ENCODE measurements at regions not wholly inside any gene's neighbourhood (a gene's known extent, or its start where the extent isn't known, plus 50 kb on each side); places are given as distances from the start of the nearest gene placed in this dataset.

GRCh38 chr14:98591161-98591560, 680.8 kb downstream of the BCL11B start:
- Mint-ChIP-seq H3K36me3 (no peaks in the 10 kb centered on the region), H3K4me3 (no peak overlapping the region), H3K4me1 (no peaks in the 10 kb centered on the region), H3K27ac (no peak overlapping the region), H3K9me3 (peaks cover 2% of the 10 kb centered on the region)
- ATAC-seq, result no peak
- peak in 1 of 2 donors; percentile 12 for DNase-seq (ENCODE audit: low spot score in 2 of 2)

- Mint-ChIP-seq H3K27ac (no peak overlapping the region), H3K4me1 (no peaks in the 10 kb centered on the region), H3K4me3 (no peak overlapping the region), H3K36me3 (no peaks in the 10 kb centered on the region), H3K9me3 (peaks cover 7% of the 10 kb centered on the region)
- ATAC-seq (no peak), DNase-seq (ENCODE audit: low spot score in 2 of 2) (no peak)
Observed at GRCh38 chr14:98592611-98593170, 679.3 kb downstream of the BCL11B start.

- DNase-seq (ENCODE audit: low spot score in 2 of 2) (peak in 1 of 2 donors; percentile 6), ATAC-seq (no peak)
- Mint-ChIP-seq H3K27ac (no peak overlapping the region), H3K36me3 (no peaks in the 10 kb centered on the region), H3K4me3 (no peak overlapping the region), H3K4me1 (no peaks in the 10 kb centered on the region), H3K9me3 (peaks cover 7% of the 10 kb centered on the region)
Observed at GRCh38 chr14:98593361-98593761, 678.6 kb downstream of the BCL11B start.

GRCh38 chr14:98594156-98594555, 677.8 kb downstream of the BCL11B start:
- DNase-seq (ENCODE audit: low spot score in 2 of 2), result no peak

GRCh38 chr14:98598576-98598975, 673.4 kb downstream of the BCL11B start:
- H3K36me3 Mint-ChIP-seq, result no peaks in the 10 kb centered on the region
- ATAC-seq (no peak), DNase-seq (ENCODE audit: low spot score in 2 of 2) (no peak)
- H3K4me1 Mint-ChIP-seq, result no peaks in the 10 kb centered on the region
- H3K9me3 Mint-ChIP-seq, result peaks cover 7% of the 10 kb centered on the region
- no peak overlapping the region for H3K27ac Mint-ChIP-seq
- no peak overlapping the region for H3K4me3 Mint-ChIP-seq

More at GRCh38 chr14:98594156-98594555, 677.8 kb downstream of the BCL11B start:
- Mint-ChIP-seq H3K27ac (no peak overlapping the region), H3K4me3 (no peak overlapping the region), H3K36me3 (no peaks in the 10 kb centered on the region), H3K4me1 (no peaks in the 10 kb centered on the region), H3K9me3 (peaks cover 7% of the 10 kb centered on the region)
- ATAC-seq, result no peak

- DNase-seq (ENCODE audit: low spot score in 2 of 2) (no peak), ATAC-seq (no peak)
- Mint-ChIP-seq H3K4me3 (no peak overlapping the region), H3K36me3 (no peaks in the 10 kb centered on the region), H3K27ac (no peak overlapping the region), H3K4me1 (no peaks in the 10 kb centered on the region), H3K9me3 (peaks cover 7% of the 10 kb centered on the region)
Observed at GRCh38 chr14:98599082-98599481, 672.9 kb downstream of the BCL11B start.

GRCh38 chr14:98602983-98603382, 669.0 kb downstream of the BCL11B start:
- Mint-ChIP-seq H3K4me1 (no peaks in the 10 kb centered on the region), H3K27ac (peak overlapping the region; percentile 29)
- DNase-seq (ENCODE audit: low spot score in 2 of 2), result no peak

GRCh38 chr14:98605043-98605442, 667.0 kb downstream of the BCL11B start:
- no peak for DNase-seq (ENCODE audit: low spot score in 2 of 2)
- H3K4me3 Mint-ChIP-seq, result no peak overlapping the region
- no peak overlapping the region for H3K27ac Mint-ChIP-seq
- H3K36me3 Mint-ChIP-seq, result no peaks in the 10 kb centered on the region
- H3K9me3 Mint-ChIP-seq, result no peaks in the 10 kb centered on the region
- H3K4me1 Mint-ChIP-seq, result no peaks in the 10 kb centered on the region
- ATAC-seq, result no peak

More at GRCh38 chr14:98602983-98603382, 669.0 kb downstream of the BCL11B start:
- no peaks in the 10 kb centered on the region for H3K9me3 Mint-ChIP-seq
- no peak for ATAC-seq
- no peak overlapping the region for H3K4me3 Mint-ChIP-seq
- H3K36me3 Mint-ChIP-seq, result no peaks in the 10 kb centered on the region

- Mint-ChIP-seq H3K36me3 (no peaks in the 10 kb centered on the region), H3K27ac (no peak overlapping the region), H3K4me3 (no peak overlapping the region), H3K4me1 (no peaks in the 10 kb centered on the region), H3K9me3 (no peaks in the 10 kb centered on the region)
- DNase-seq (ENCODE audit: low spot score in 2 of 2) (no peak), ATAC-seq (no peak)
Observed at GRCh38 chr14:98606041-98606640, 665.9 kb downstream of the BCL11B start.

GRCh38 chr14:98606816-98607215, 665.2 kb downstream of the BCL11B start:
- Mint-ChIP-seq H3K9me3 (no peaks in the 10 kb centered on the region), H3K36me3 (no peaks in the 10 kb centered on the region), H3K4me1 (no peaks in the 10 kb centered on the region), H3K4me3 (no peak overlapping the region), H3K27ac (no peak overlapping the region)
- no peak for ATAC-seq
- DNase-seq (ENCODE audit: low spot score in 2 of 2), result no peak

GRCh38 chr14:98607341-98607910, 664.6 kb downstream of the BCL11B start:
- Mint-ChIP-seq H3K27ac (no peak overlapping the region), H3K9me3 (no peaks in the 10 kb centered on the region), H3K4me1 (no peaks in the 10 kb centered on the region), H3K4me3 (no peak overlapping the region), H3K36me3 (no peaks in the 10 kb centered on the region)
- ATAC-seq (no peak), DNase-seq (ENCODE audit: low spot score in 2 of 2) (no peak)

GRCh38 chr14:98608071-98609060, 663.6 kb downstream of the BCL11B start:
- H3K4me1 Mint-ChIP-seq, result no peaks in the 10 kb centered on the region
- H3K27ac Mint-ChIP-seq, result no peak overlapping the region
- no peak for ATAC-seq
- H3K36me3 Mint-ChIP-seq, result no peaks in the 10 kb centered on the region
- DNase-seq (ENCODE audit: low spot score in 2 of 2), result no peak
- H3K9me3 Mint-ChIP-seq, result no peaks in the 10 kb centered on the region
- no peak overlapping the region for H3K4me3 Mint-ChIP-seq

- Mint-ChIP-seq H3K4me1 (no peaks in the 10 kb centered on the region), H3K36me3 (no peaks in the 10 kb centered on the region), H3K27ac (no peak overlapping the region), H3K9me3 (no peaks in the 10 kb centered on the region), H3K4me3 (no peak overlapping the region)
- no peak for ATAC-seq
- DNase-seq (ENCODE audit: low spot score in 2 of 2), result no peak
Observed at GRCh38 chr14:98612434-98613200, 659.4 kb downstream of the BCL11B start.

- ATAC-seq (no peak), DNase-seq (ENCODE audit: low spot score in 2 of 2) (no peak)
- Mint-ChIP-seq H3K4me1 (no peaks in the 10 kb centered on the region), H3K27ac (no peak overlapping the region), H3K9me3 (no peaks in the 10 kb centered on the region), H3K4me3 (no peak overlapping the region), H3K36me3 (no peaks in the 10 kb centered on the region)
Observed at GRCh38 chr14:98614741-98615140, 657.3 kb downstream of the BCL11B start.

All from stimulated activated effector memory CD8-positive, alpha-beta T cell treated with anti-CD3 and anti-CD28 coated beads, Interleukin-12 subunit alpha, Interleukin-12 subunit beta, amount 100 ng/mL, for 72 hours (primary cell).